ENCODE measurements at regions not wholly inside any gene's neighbourhood (a gene's known extent, or its start where the extent isn't known, plus 50 kb on each side); places are given as distances from the start of the nearest gene placed in this dataset.

- H3K27ac ChIP-seq = no peak overlapping the region
- no peak for DNase-seq (ENCODE audit: low spot score in 2 of 2)
- no peaks in the 10 kb centered on the region for H3K4me1 ChIP-seq
- H3K27me3 ChIP-seq = no peaks in the 10 kb centered on the region
- H3K36me3 ChIP-seq = no peaks in the 10 kb centered on the region
- intact Hi-C loops (cut with DNase I; ENCODE audit: low total_unique reads) = no loop called here
- no peaks in the 10 kb centered on the region for H3K9me3 ChIP-seq
- TF ChIP-seq POLR2AphosphoS5 (IDR thresholded peaks at IDR 0.05) (no peak), POLR2A (IDR thresholded peaks at IDR 0.05) (no peak), CTCF (IDR thresholded peaks at IDR 0.05) (no peak)
- H3K4me3 ChIP-seq = no peak overlapping the region
These were observed 76.3 kb upstream of the TBX3 start for GRCh38 chr12:114760151-114760877.

GRCh38 chr12:114759635-114760034, 75.7 kb upstream of the TBX3 start:
- no peaks in the 10 kb centered on the region for H3K9me3 ChIP-seq
- intact Hi-C loops (cut with DNase I; ENCODE audit: low total_unique reads) = no loop called here
- H3K4me1 ChIP-seq = no peaks in the 10 kb centered on the region
- no peaks in the 10 kb centered on the region for H3K27me3 ChIP-seq
- H3K4me3 ChIP-seq = no peak overlapping the region
- TF ChIP-seq POLR2A (IDR thresholded peaks at IDR 0.05) (no peak), POLR2AphosphoS5 (IDR thresholded peaks at IDR 0.05) (no peak), CTCF (IDR thresholded peaks at IDR 0.05) (no peak)
- no peak for DNase-seq (ENCODE audit: low spot score in 2 of 2)
- H3K36me3 ChIP-seq = no peaks in the 10 kb centered on the region
- H3K27ac ChIP-seq = no peak overlapping the region

- Histone ChIP-seq H3K4me1 (no peaks in the 10 kb centered on the region), H3K36me3 (no peaks in the 10 kb centered on the region), H3K27me3 (no peaks in the 10 kb centered on the region), H3K9me3 (no peaks in the 10 kb centered on the region), H3K4me3 (no peak overlapping the region), H3K27ac (no peak overlapping the region)
- no peak for DNase-seq (ENCODE audit: low spot score in 2 of 2)
- TF ChIP-seq POLR2A (IDR thresholded peaks at IDR 0.05) (no peak), POLR2AphosphoS5 (IDR thresholded peaks at IDR 0.05) (no peak), CTCF (IDR thresholded peaks at IDR 0.05) (no peak)
- intact Hi-C loops (cut with DNase I; ENCODE audit: low total_unique reads) = no loop called here
These were observed 73.8 kb upstream of the TBX3 start for GRCh38 chr12:114757684-114758325.

GRCh38 chr12:114752217-114752616, 68.2 kb upstream of the TBX3 start:
- H3K27me3 ChIP-seq = no peaks in the 10 kb centered on the region
- H3K9me3 ChIP-seq = no peaks in the 10 kb centered on the region
- DNase-seq (ENCODE audit: low spot score in 2 of 2) = no peak
- H3K36me3 ChIP-seq = no peaks in the 10 kb centered on the region
- TF ChIP-seq CTCF (IDR thresholded peaks at IDR 0.05) (no peak), POLR2A (IDR thresholded peaks at IDR 0.05) (no peak), POLR2AphosphoS5 (IDR thresholded peaks at IDR 0.05) (no peak)
- H3K4me3 ChIP-seq = no peak overlapping the region
- intact Hi-C loops (cut with DNase I; ENCODE audit: low total_unique reads) = no loop called here
- no peak overlapping the region for H3K27ac ChIP-seq
- no peaks in the 10 kb centered on the region for H3K4me1 ChIP-seq

GRCh38 chr12:114751712-114752111, 67.7 kb upstream of the TBX3 start:
- DNase-seq (ENCODE audit: low spot score in 2 of 2) = no peak
- Histone ChIP-seq H3K27ac (no peak overlapping the region), H3K9me3 (no peaks in the 10 kb centered on the region), H3K4me1 (no peaks in the 10 kb centered on the region), H3K4me3 (no peak overlapping the region), H3K36me3 (no peaks in the 10 kb centered on the region), H3K27me3 (no peaks in the 10 kb centered on the region)
- intact Hi-C loops (cut with DNase I; ENCODE audit: low total_unique reads) = no loop called here
- TF ChIP-seq POLR2A (IDR thresholded peaks at IDR 0.05) (no peak), POLR2AphosphoS5 (IDR thresholded peaks at IDR 0.05) (no peak), CTCF (IDR thresholded peaks at IDR 0.05) (no peak)
